ENCODE measurements at regions not wholly inside any gene's neighbourhood (a gene's known extent, or its start where the extent isn't known, plus 50 kb on each side); places are given as distances from the start of the nearest gene placed in this dataset.

GRCh38 chr3:153273767-153274435 is 111.9 kb downstream of the RAP2B start:
- TF ChIP-seq CTCF (IDR thresholded peaks at IDR 0.05; ENCODE audit: low read depth, low read length), result no peak
- TF ChIP-seq EZH2phosphoT487 (IDR thresholded peaks at IDR 0.05; ENCODE audit: low read depth), result no peak
